Trophoblast cell (in vitro differentiated cells and primary cell): ENCODE measurements at regions not wholly inside any gene's neighbourhood (a gene's known extent, or its start where the extent isn't known, plus 50 kb on each side); places are given as distances from the start of the nearest gene placed in this dataset.

Source experiments
- DNase-seq, 2 donors: peaks; one replicate each; pipeline ENCODE4 v3.0.0-alpha.2; 2016
- H2AFZ ChIP-seq: 2 replicates; pipeline ENCODE4 v1.6.1; 2013; ENCODE audit warnings: low read length, moderate library complexity, mild to moderate bottlenecking; ENCODE audit not compliant: insufficient read depth, poor library complexity
- H2AK5ac ChIP-seq: 2 replicates; pipeline ENCODE4 v1.6.1; 2013; ENCODE audit warnings: mild to moderate bottlenecking, low read length
- H2BK120ac ChIP-seq: 2 replicates; pipeline ENCODE4 v1.6.1; 2013; ENCODE audit warnings: low read length, mild to moderate bottlenecking, moderate library complexity; ENCODE audit not compliant: insufficient read depth, poor library complexity
- H2BK12ac ChIP-seq: 2 replicates; pipeline ENCODE4 v1.6.1; 2013; ENCODE audit warnings: mild to moderate bottlenecking, low read length, moderate library complexity
- H2BK5ac ChIP-seq: 2 replicates; pipeline ENCODE4 v1.6.1; 2013; ENCODE audit warnings: low read length, low read depth, moderate library complexity, mild to moderate bottlenecking; ENCODE audit not compliant: poor library complexity
- H3K14ac ChIP-seq: 2 replicates; pipeline ENCODE4 v1.6.1; 2013; ENCODE audit warnings: mild to moderate bottlenecking, low read length
- H3K18ac ChIP-seq: 2 replicates; pipeline ENCODE4 v1.6.1; 2013; ENCODE audit warnings: mild to moderate bottlenecking, low read length
- H3K23ac ChIP-seq: 2 replicates; pipeline ENCODE4 v1.6.1; 2013; ENCODE audit warnings: low read length
- H3K27ac ChIP-seq: 2 replicates; pipeline ENCODE4 v1.5.1; 2013; ENCODE audit warnings: low read depth, mild to moderate bottlenecking, inconsistent platforms, low read length, moderate library complexity
- H3K27me3 ChIP-seq: 2 replicates; pipeline ENCODE4 v1.6.1; 2013; ENCODE audit warnings: inconsistent platforms, mild to moderate bottlenecking, low read length, moderate library complexity; ENCODE audit not compliant: insufficient read depth
- H3K36me3 ChIP-seq, 2 experiments: 1 replicate in 1 of 2; 2 replicates in 1 of 2; pipeline ENCODE4 v1.6.1; 2013; ENCODE audit warnings: low read length in 2 of 2, mild to moderate bottlenecking in 2 of 2, moderate library complexity in 1 of 2; ENCODE audit not compliant: insufficient read depth in 2 of 2, control insufficient read depth in 1 of 2
- H3K4ac ChIP-seq: 2 replicates; pipeline ENCODE4 v1.6.1; 2013; ENCODE audit warnings: low read depth, mild to moderate bottlenecking, low read length, moderate library complexity
- H3K4me1 ChIP-seq, 2 experiments: 1 replicate in 1 of 2; 2 replicates in 1 of 2; pipeline ENCODE4 v1.6.1; 2013; ENCODE audit warnings: low read length in 2 of 2, mild to moderate bottlenecking in 2 of 2, moderate library complexity in 1 of 2; ENCODE audit not compliant: insufficient read depth in 2 of 2, control insufficient read depth in 1 of 2
- H3K4me2 ChIP-seq: 2 replicates; pipeline ENCODE4 v1.6.1; 2013; ENCODE audit warnings: inconsistent platforms, mild to moderate bottlenecking, low read length, moderate library complexity
- H3K4me3 ChIP-seq: 2 replicates; pipeline ENCODE4 v1.5.1; 2013; ENCODE audit warnings: mild to moderate bottlenecking, low read depth, low read length, inconsistent platforms
- H3K79me1 ChIP-seq: one replicate; pipeline ENCODE4 v1.6.1; 2013; ENCODE audit warnings: low read length
- H3K79me2 ChIP-seq: 2 replicates; pipeline ENCODE4 v1.6.1; 2013; ENCODE audit warnings: low read length, mild to moderate bottlenecking; ENCODE audit not compliant: control insufficient read depth, insufficient read depth, poor library complexity
- H3K9ac ChIP-seq: 2 replicates; pipeline ENCODE4 v1.6.1; 2013; ENCODE audit warnings: mild to moderate bottlenecking, low read length
- H3K9me3 ChIP-seq: 2 replicates; pipeline ENCODE4 v1.6.1; 2013; ENCODE audit warnings: low read depth, mild to moderate bottlenecking, control low read depth, inconsistent platforms, low read length; ENCODE audit not compliant: insufficient read depth
- H4K12ac ChIP-seq: 2 replicates; pipeline ENCODE4 v1.6.1; 2013; ENCODE audit warnings: low read depth, mild to moderate bottlenecking, low read length, moderate library complexity
- H4K8ac ChIP-seq: 2 replicates; pipeline ENCODE4 v1.6.1; 2013; ENCODE audit warnings: low read depth, mild to moderate bottlenecking, low read length, moderate library complexity
- H4K91ac ChIP-seq: one replicate; pipeline ENCODE4 v1.6.1; 2013; ENCODE audit warnings: low read depth, mild to moderate bottlenecking, low read length, moderate library complexity
- WGBS: extraction: QIAGEN DNeasy Blood & Tissue Kit; methylation state at CpG from one replicate; pipeline ENCODE4 v1.1.7; 2013; ENCODE audit warnings: missing lambda C conversion rate; ENCODE audit not compliant: insufficient read length, insufficient coverage; ENCODE audit errors: extremely low coverage; 5-methylcytosine and 5-hydroxymethylcytosine counted together

DNA sequence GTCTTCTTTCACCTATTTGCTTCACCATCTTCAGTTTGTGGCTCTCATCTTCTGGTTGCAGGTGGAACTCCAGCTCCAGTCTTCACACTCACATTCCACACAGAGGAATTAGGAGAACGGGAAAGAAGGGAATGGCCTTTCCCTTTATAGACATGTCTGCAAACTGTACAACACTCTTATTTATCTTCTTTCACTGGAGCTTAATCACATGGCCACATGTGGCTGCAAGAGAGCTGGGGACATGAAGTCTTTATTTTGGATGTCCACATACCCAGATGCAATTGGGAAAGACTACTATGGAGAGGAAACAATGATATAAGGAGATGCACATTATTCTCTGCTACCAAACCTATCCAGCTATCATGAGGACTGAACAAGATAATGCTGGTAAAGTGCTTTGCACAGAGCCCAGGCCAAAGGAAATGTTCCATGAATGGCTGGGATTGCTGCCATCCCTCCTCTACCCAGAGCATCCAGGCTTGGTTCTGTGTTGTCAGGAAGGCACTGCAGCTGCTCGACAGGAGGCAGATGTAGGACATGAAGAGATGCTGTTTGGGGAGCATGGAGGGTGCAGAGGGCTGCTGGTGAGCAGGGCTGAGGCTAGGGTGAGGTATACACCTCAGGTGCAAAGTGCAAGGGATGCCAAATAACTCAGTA, 183.8 kb upstream of the TBX20 start:
- Histone ChIP-seq H2AK5ac (peak overlapping the region; percentile 13), H2BK120ac (no peak overlapping the region), H3K36me3 (no peaks in the 10 kb centered on the region), H4K8ac (no peak overlapping the region), H3K27me3 (no peaks in the 10 kb centered on the region), H4K12ac (no peak overlapping the region), H3K79me1 (peaks cover 7% of the 10 kb centered on the region), H3K23ac (no peak overlapping the region), H3K4me3 (no peak overlapping the region), H3K4ac (no peak overlapping the region), H3K4me2 (no peak overlapping the region), H2BK5ac (no peak overlapping the region), H3K27ac (no peak overlapping the region), H3K9me3 (no peaks in the 10 kb centered on the region), H3K14ac (no peak overlapping the region), H2AFZ (no peak overlapping the region), H3K18ac (no peak overlapping the region), H3K79me2 (no peaks in the 10 kb centered on the region), H3K4me1 (peaks cover 3 to 7% of the 10 kb centered on the region in 2 experiments), H2BK12ac (no peak overlapping the region), H4K91ac (no peak overlapping the region), H3K9ac (no peak overlapping the region)
- no peak for DNase-seq
- WGBS: no CpG with 5 or more reads among the region's 2 CpGs

DNA sequence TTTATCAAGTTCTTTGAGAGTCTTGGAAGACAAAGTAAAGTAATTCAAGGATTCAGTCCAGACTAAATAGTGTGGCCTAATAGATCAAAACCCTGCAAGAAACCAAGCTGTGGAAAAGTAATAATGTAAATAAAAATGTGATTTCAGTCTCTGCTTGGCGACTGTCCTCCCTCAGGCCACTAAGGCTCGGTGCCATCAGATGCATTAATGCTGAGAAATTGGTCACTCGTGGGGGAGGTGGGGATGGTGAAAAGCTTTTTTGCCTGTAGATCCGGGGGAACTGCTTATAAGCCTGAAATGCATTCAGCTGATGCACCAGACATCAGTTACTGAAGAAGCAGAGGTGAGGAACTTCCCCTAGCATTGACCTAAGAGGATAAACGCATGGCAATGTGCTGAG, 182.6 kb upstream of the TBX20 start:
- H3K14ac ChIP-seq: no peak overlapping the region
- peaks cover 7% of the 10 kb centered on the region for H3K79me1 ChIP-seq
- no peak overlapping the region for H3K18ac ChIP-seq
- no peak overlapping the region for H2AFZ ChIP-seq
- no peaks in the 10 kb centered on the region for H3K36me3 ChIP-seq
- H3K27me3 ChIP-seq: no peaks in the 10 kb centered on the region
- H2BK120ac ChIP-seq: no peak overlapping the region
- WGBS: no CpG with 5 or more reads among the region's 5 CpGs
- H3K23ac ChIP-seq: no peak overlapping the region
- no peaks in the 10 kb centered on the region for H3K9me3 ChIP-seq
- peaks cover 3 to 7% of the 10 kb centered on the region in 2 experiments for H3K4me1 ChIP-seq
- no peak overlapping the region for H2BK12ac ChIP-seq
- H3K4me3 ChIP-seq: no peak overlapping the region
- no peak overlapping the region for H3K9ac ChIP-seq
- no peak overlapping the region for H2AK5ac ChIP-seq
- no peak overlapping the region for H4K12ac ChIP-seq
- no peak overlapping the region for H3K4me2 ChIP-seq
- H3K79me2 ChIP-seq: no peaks in the 10 kb centered on the region
- H3K4ac ChIP-seq: no peak overlapping the region
- peak overlapping the region; percentile 9 for H2BK5ac ChIP-seq
- H4K8ac ChIP-seq: peak overlapping the region; percentile 77
- H3K27ac ChIP-seq: no peak overlapping the region
- no peak for DNase-seq
- H4K91ac ChIP-seq: peak overlapping the region; percentile 3

DNA sequence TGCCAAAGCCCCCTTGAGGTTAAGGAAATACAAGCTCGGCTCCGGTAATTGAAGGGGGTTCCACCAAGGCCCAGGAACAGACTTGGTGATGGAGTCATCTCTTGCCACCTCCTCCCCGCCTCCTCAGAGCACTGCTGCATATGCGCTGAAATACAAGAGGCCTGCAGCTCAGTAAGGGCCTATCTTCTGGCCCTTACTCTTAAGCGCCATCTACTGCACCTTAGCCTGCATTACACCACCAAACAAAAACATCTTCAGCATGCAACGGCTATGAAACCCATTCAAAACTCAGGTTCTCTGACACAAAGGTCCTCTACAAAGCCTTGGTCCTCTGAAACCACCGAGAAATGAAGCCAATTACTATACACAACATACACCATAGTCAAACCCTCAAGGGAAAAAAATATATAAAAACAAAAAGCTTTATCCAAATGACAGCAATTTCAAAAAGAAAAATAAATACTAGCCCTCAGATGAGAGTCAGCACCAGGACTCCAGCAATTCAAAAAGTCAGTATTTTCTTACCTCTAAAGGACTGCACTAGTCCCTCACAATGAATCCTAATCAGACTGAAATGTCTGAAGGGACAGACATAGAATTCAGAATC, 176.8 kb upstream of the TBX20 start:
- Histone ChIP-seq H3K4me3 (no peak overlapping the region), H2BK120ac (no peak overlapping the region), H2AFZ (no peak overlapping the region), H3K4me2 (no peak overlapping the region), H3K27me3 (no peaks in the 10 kb centered on the region), H4K91ac (no peak overlapping the region), H3K79me1 (peaks cover 2% of the 10 kb centered on the region), H2AK5ac (no peak overlapping the region), H3K4ac (no peak overlapping the region), H2BK5ac (no peak overlapping the region), H3K4me1 (no peaks in the 10 kb centered on the region), H3K36me3 (peaks cover 0 to 3% of the 10 kb centered on the region in 2 experiments), H4K12ac (no peak overlapping the region), H3K18ac (no peak overlapping the region), H3K27ac (no peak overlapping the region), H3K9me3 (peaks cover 13% of the 10 kb centered on the region), H3K79me2 (no peaks in the 10 kb centered on the region), H2BK12ac (no peak overlapping the region), H3K23ac (no peak overlapping the region), H3K14ac (no peak overlapping the region), H3K9ac (no peak overlapping the region), H4K8ac (no peak overlapping the region)
- no CpG with 5 or more reads among the region's 7 CpGs for WGBS
- DNase-seq: peak; percentile 23 to 73

DNA sequence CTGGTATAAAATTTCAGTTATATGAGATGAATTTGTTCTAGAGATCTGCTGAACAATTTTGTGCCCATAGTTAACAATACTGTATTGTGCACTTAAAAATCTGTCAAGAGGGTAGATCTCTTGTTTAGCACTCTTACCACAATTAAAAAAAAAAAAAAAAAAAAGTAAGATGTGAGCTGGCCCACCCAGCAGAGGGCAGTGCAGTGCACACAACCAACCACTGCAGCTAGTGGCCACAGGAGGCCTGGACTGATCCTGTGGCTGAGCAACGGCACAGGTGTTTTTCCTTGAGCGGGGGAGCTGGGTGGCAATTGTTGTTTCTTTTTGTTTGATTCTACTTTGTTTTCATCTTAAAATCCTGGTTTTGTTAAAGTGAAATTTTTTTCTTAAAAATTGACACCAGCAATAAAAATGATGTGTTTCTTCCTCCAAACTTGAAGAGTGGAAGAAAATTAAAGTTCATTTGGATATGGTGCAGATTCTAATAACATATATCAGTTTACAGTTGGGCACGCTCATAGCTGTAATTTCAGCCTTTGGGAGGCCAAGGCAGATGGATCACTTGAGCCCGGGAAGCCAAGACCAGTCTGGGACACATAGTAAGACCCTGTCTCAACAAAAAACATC, 171.1 kb upstream of the TBX20 start:
- Histone ChIP-seq H3K4me1 (no peaks in the 10 kb centered on the region), H3K27me3 (no peaks in the 10 kb centered on the region), H4K8ac (no peak overlapping the region), H3K23ac (no peak overlapping the region), H3K9me3 (peaks cover 7% of the 10 kb centered on the region), H4K12ac (no peak overlapping the region), H2BK12ac (no peak overlapping the region), H2BK120ac (peak overlapping the region; percentile 46), H2AFZ (no peak overlapping the region), H3K79me2 (no peaks in the 10 kb centered on the region), H3K4ac (no peak overlapping the region), H2BK5ac (no peak overlapping the region), H3K4me3 (no peak overlapping the region), H3K18ac (no peak overlapping the region), H3K14ac (no peak overlapping the region), H3K36me3 (peaks cover 0 to 3% of the 10 kb centered on the region in 2 experiments), H3K79me1 (no peaks in the 10 kb centered on the region), H2AK5ac (no peak overlapping the region), H4K91ac (no peak overlapping the region), H3K4me2 (no peak overlapping the region), H3K9ac (no peak overlapping the region), H3K27ac (no peak overlapping the region)
- peak; percentile 57 to 68 for DNase-seq
- WGBS: no CpG with 5 or more reads among the region's 4 CpGs
